GM12878 (cell line): ENCODE measurements at regions not wholly inside any gene's neighbourhood (a gene's known extent, or its start where the extent isn't known, plus 50 kb on each side); places are given as distances from the start of the nearest gene placed in this dataset.

Experiments
- ATAC-seq: fragments of 200-7000 bp; cut with Tn5 transposase; 3 replicates; pipeline ENCODE4 v1.9.1; 2020; ENCODE audit warnings: mild to moderate bottlenecking, moderate library complexity
- BruUV-seq: library from RNA; stranded (reverse); fragments of 400-500 nt; replicated peaks from 2 replicates; lab custom pipeline; 2021; lab: Mats Ljungman, UMichigan
- CTCF ChIA-PET: fragments of 300-600 bp; sonication (Branson Sonifier 250); formaldehyde crosslinking; extraction: SDS; loops from one replicate; lab custom pipeline; 2021; ENCODE audit warnings: inconsistent platforms; lab: Yijun Ruan, JAX
- POLR2A ChIA-PET: fragments of 350-600 bp; formaldehyde crosslinking; extraction: SDS; loops from one replicate; lab custom pipeline; 2021; ENCODE audit warnings: inconsistent platforms; lab: Charles Lee
- RAD21 ChIA-PET: fragments of 300-600 bp; sonication (Branson Sonifier 250); formaldehyde crosslinking; loops from one replicate; lab custom pipeline; 2023; ENCODE audit warnings: antibody characterized with exemption; ENCODE audit not compliant: unreplicated experiment; lab: Charles Lee
- SMC1A ChIA-PET: fragments of 300-600 bp; sonication (Branson Sonifier 250); formaldehyde crosslinking; loops from one replicate; lab custom pipeline; 2023; ENCODE audit not compliant: unreplicated experiment, uncharacterized antibody; lab: Charles Lee
- DNase-seq: peaks from one replicate; pipeline ENCODE4 v3.0.0-alpha.2; 2011; ENCODE audit warnings: low read depth, low spot score
- FAIRE-seq: peaks from 3 replicates; lab custom pipeline; 2011; peaks lifted over from hg19 to GRCh38; lab: Jason Lieb, UNC
- H2AFZ ChIP-seq: 2 replicates; pipeline ENCODE4 v1.6.0; 2011; ENCODE audit warnings: low read depth, low read length, control low read depth; ENCODE audit not compliant: control insufficient read depth
- H3K27ac ChIP-seq: 2 replicates; pipeline ENCODE4 v1.5.1; 2011; ENCODE audit warnings: control low read depth; ENCODE audit not compliant: control insufficient read depth, insufficient read depth
- H3K27me3 ChIP-seq, 2 experiments: replicated peaks in 1 of 2; 2 replicates each; pipeline versions ENCODE4 v1.6.0 to v1.6.1; 2011; ENCODE audit warnings: low read length in 1 of 2; ENCODE audit not compliant: control insufficient read depth in 2 of 2, insufficient read depth in 2 of 2
- H3K36me3 ChIP-seq, 2 experiments: 2 replicates each; pipeline ENCODE4 v1.5.1; 2011; ENCODE audit warnings: low read length in 1 of 2; ENCODE audit not compliant: control insufficient read depth in 2 of 2, insufficient read depth in 2 of 2
- H3K4me1 ChIP-seq: 2 replicates; pipeline ENCODE4 v1.6.1; 2011; ENCODE audit warnings: mild to moderate bottlenecking, low read length, moderate library complexity, mixed read lengths; ENCODE audit not compliant: control insufficient read depth, insufficient read depth
- H3K4me2 ChIP-seq: 2 replicates; pipeline ENCODE4 v1.6.0; 2011; ENCODE audit warnings: control low read depth; ENCODE audit not compliant: control insufficient read depth, insufficient read depth
- H3K4me3 ChIP-seq: fragments of 200-600 bp; sonication (generic); 2 replicates; pipeline ENCODE4 v1.5.1; 2016
- H3K79me2 ChIP-seq: 2 replicates; pipeline ENCODE4 v1.6.0; 2011; ENCODE audit warnings: low read length; ENCODE audit not compliant: control insufficient read depth, insufficient read depth
- H3K9ac ChIP-seq: 2 replicates; pipeline ENCODE4 v1.8.0; 2011; ENCODE audit warnings: low read length, control low read depth, mixed read lengths; ENCODE audit not compliant: control insufficient read depth, insufficient read depth
- H3K9me3 ChIP-seq: replicated peaks from 3 replicates; pipeline ENCODE4 v1.5.1; 2011; ENCODE audit warnings: mild to moderate bottlenecking, low read length; ENCODE audit not compliant: control insufficient read depth, insufficient read depth
- H4K20me1 ChIP-seq: 2 replicates; pipeline ENCODE4 v1.6.0; 2011; ENCODE audit not compliant: control insufficient read depth, insufficient read depth
- BCLAF1 ChIP-seq: fragments of 450-650 bp; IDR thresholded peaks from 2 replicates; pipeline ENCODE4 v1.6.1; 2017; ENCODE audit warnings: antibody characterized with exemption, mild to moderate bottlenecking, moderate library complexity
- EED ChIP-seq: sonication (generic); IDR thresholded peaks from 2 replicates; pipeline ENCODE4 v1.6.1; 2016; ENCODE audit warnings: antibody characterized with exemption, low read depth
- ELK1 ChIP-seq: IDR thresholded peaks from 2 replicates; pipeline ENCODE4 v1.6.1; 2012; ENCODE audit warnings: low read depth, low read length, improper control_type of control experiment
- IRF4 ChIP-seq: IDR thresholded peaks from 2 replicates; pipeline ENCODE4 v1.6.1; 2011; ENCODE audit warnings: low read depth, low read length
- LARP7 ChIP-seq: fragments of 450-650 bp; IDR thresholded peaks from 2 replicates; pipeline ENCODE4 v1.6.1; 2017; ENCODE audit warnings: mild to moderate bottlenecking
- NFYB ChIP-seq: IDR thresholded peaks from 2 replicates; pipeline ENCODE4 v1.6.1; 2011; ENCODE audit warnings: low read depth, mild to moderate bottlenecking, low read length, improper control_type of control experiment, moderate library complexity; ENCODE audit not compliant: insufficient read depth
- NKRF ChIP-seq: fragments of 450-650 bp; conservative IDR thresholded peaks from 2 replicates; pipeline ENCODE4 v1.6.1; 2017; ENCODE audit warnings: mild to moderate bottlenecking, moderate library complexity
- RELB ChIP-seq: fragments of 450-650 bp; IDR thresholded peaks from 2 replicates; pipeline ENCODE4 v1.6.1; 2017; ENCODE audit warnings: low read depth, mild to moderate bottlenecking, moderate library complexity
- SMAD1 ChIP-seq: fragments of 450-650 bp; IDR thresholded peaks from 2 replicates; pipeline ENCODE4 v1.6.1; 2018; ENCODE audit warnings: mild to moderate bottlenecking, low read depth; ENCODE audit not compliant: partially characterized antibody
- SREBF1 ChIP-seq: IDR thresholded peaks from 2 replicates; pipeline ENCODE4 v1.6.1; 2012; ENCODE audit warnings: mild to moderate bottlenecking, low read length
- SUZ12 ChIP-seq: fragments of 200-600 bp; sonication (generic); IDR thresholded peaks from one replicate; pipeline ENCODE4 v1.6.1; 2018; ENCODE audit warnings: antibody characterized with exemption, mild to moderate bottlenecking; ENCODE audit not compliant: unreplicated experiment
- TCF12 ChIP-seq: IDR thresholded peaks from 2 replicates; pipeline ENCODE4 v1.6.1; 2011; ENCODE audit warnings: low read depth, mild to moderate bottlenecking, low read length
- WRNIP1 ChIP-seq: IDR thresholded peaks from 2 replicates; pipeline ENCODE4 v1.6.1; 2011; ENCODE audit warnings: low read depth, low read length, improper control_type of control experiment, borderline replicate concordance
- ZNF687 ChIP-seq: fragments of 450-650 bp; IDR thresholded peaks from 2 replicates; pipeline ENCODE4 v1.6.1; 2017; ENCODE audit warnings: mild to moderate bottlenecking, moderate library complexity
- WGBS: methylation state at CpG from one replicate; pipeline ENCODE4 v1.1.6; 2016; ENCODE audit warnings: low lambda C conversion rate; ENCODE audit not compliant: insufficient replicate concordance, insufficient coverage; ENCODE audit errors: missing lambda C conversion rate; 5-methylcytosine and 5-hydroxymethylcytosine counted together
- in situ Hi-C: fragments of 300-500 bp; cut with MboI; formaldehyde crosslinking; loops from 9 replicates; pipeline ENCODE4 v1.14.3; 2018; ENCODE audit warnings: mixed read lengths
- intact Hi-C: fragments of 100-400 bp; cut with micrococcal nuclease; formaldehyde crosslinking; loops from one replicate; pipeline ENCODE4 v1.14.2; 2022; ENCODE audit not compliant: unreplicated experiment

- FAIRE-seq (no peak), DNase-seq (no peak), ATAC-seq (no peak)
- no peak overlapping the region for H3K9ac ChIP-seq
- intact Hi-C loops = no loop called here
- no TSS peak for BruUV-seq
- in situ Hi-C loops = no loop called here
- no peak overlapping the region for H3K4me2 ChIP-seq
- no peak overlapping the region for H2AFZ ChIP-seq
- no peak overlapping the region for H3K27ac ChIP-seq
- WGBS = 50% methylated on average over 2 of the region's 2 CpGs
- CTCF ChIA-PET = interaction anchor here (1.7 kb wide), 1 partner anchor 8 kb away, joined by 8 read pairs; no protein-coding TSS in a partner anchor
- POLR2A ChIA-PET = no interaction called here
- SMC1A ChIA-PET = no interaction called here
- no peaks in the 10 kb centered on the region for H3K36me3 ChIP-seq
- no peak overlapping the region for H3K4me3 ChIP-seq
- RAD21 ChIA-PET = no interaction called here
- H4K20me1 ChIP-seq = no peaks in the 10 kb centered on the region
- H3K4me1 ChIP-seq = no peaks in the 10 kb centered on the region
- H3K9me3 ChIP-seq = no peaks in the 10 kb centered on the region
- no peaks in the 10 kb centered on the region for H3K27me3 ChIP-seq
- H3K79me2 ChIP-seq = no peaks in the 10 kb centered on the region
- TF ChIP-seq TCF12 (no peak), NFYB (no peak), NKRF (no peak), RELB (no peak), ELK1 (no peak), SREBF1 (no peak), SUZ12 (no peak), IRF4 (no peak), EED (no peak), LARP7 (no peak), WRNIP1 (no peak), ZNF687 (no peak), BCLAF1 (no peak), SMAD1 (no peak)
Observed at GRCh38 chr22:22737590-22737989, 93.2 kb downstream of the GGTLC2 start.
